H9 (cell line): ENCODE measurements at regions not wholly inside any gene's neighbourhood (a gene's known extent, or its start where the extent isn't known, plus 50 kb on each side); places are given as distances from the start of the nearest gene placed in this dataset.

ENCODE experiments used
- DNase-seq: peaks from one replicate; pipeline ENCODE4 v3.0.0-alpha.2; 2017
- H2AFZ ChIP-seq: one replicate; pipeline ENCODE4 v1.6.1; 2013; ENCODE audit warnings: mild to moderate bottlenecking, low read length, control low read depth, moderate library complexity
- H2AK5ac ChIP-seq: 2 replicates; pipeline ENCODE4 v1.6.1; 2013; ENCODE audit warnings: low read length, control low read depth, mixed read lengths; ENCODE audit not compliant: insufficient read length
- H2BK120ac ChIP-seq: one replicate; pipeline ENCODE4 v1.6.1; 2013; ENCODE audit warnings: low read depth, mild to moderate bottlenecking, low read length, control low read depth, inconsistent platforms; ENCODE audit not compliant: poor library complexity, severe bottlenecking
- H2BK12ac ChIP-seq: 2 replicates; pipeline ENCODE4 v1.6.1; 2013; ENCODE audit warnings: low read length, control low read depth, mixed read lengths, low read depth; ENCODE audit not compliant: insufficient read length
- H2BK15ac ChIP-seq: 2 replicates; pipeline ENCODE4 v1.6.1; 2013; ENCODE audit warnings: low read depth, low read length, control low read depth
- H2BK20ac ChIP-seq: one replicate; pipeline ENCODE4 v1.6.1; 2013; ENCODE audit warnings: low read depth, mild to moderate bottlenecking, low read length, control low read depth, inconsistent platforms; ENCODE audit not compliant: poor library complexity, severe bottlenecking
- H2BK5ac ChIP-seq: 2 replicates; pipeline ENCODE4 v1.6.1; 2013; ENCODE audit warnings: low read length, control low read depth, mixed read lengths; ENCODE audit not compliant: insufficient read length
- H3K14ac ChIP-seq: 2 replicates; pipeline ENCODE4 v1.6.1; 2013; ENCODE audit warnings: low read length, control low read depth; ENCODE audit not compliant: insufficient read depth
- H3K18ac ChIP-seq: 2 replicates; pipeline ENCODE4 v1.6.1; 2013; ENCODE audit warnings: low read depth, mild to moderate bottlenecking, mixed read lengths, low read length, control low read depth; ENCODE audit not compliant: insufficient read length
- H3K23ac ChIP-seq: 2 replicates; pipeline ENCODE4 v1.6.1; 2013; ENCODE audit warnings: low read length, control low read depth, mixed read lengths, low read depth; ENCODE audit not compliant: insufficient read length
- H3K23me2 ChIP-seq: 2 replicates; pipeline ENCODE4 v1.6.1; 2013; ENCODE audit warnings: low read depth, mild to moderate bottlenecking, mixed read lengths, low read length, control low read depth; ENCODE audit not compliant: insufficient read length, poor library complexity, severe bottlenecking
- H3K27ac ChIP-seq: 2 replicates; pipeline ENCODE4 v1.5.1; 2013; ENCODE audit warnings: low read length, control low read depth, mixed read lengths, low read depth; ENCODE audit not compliant: insufficient read length
- H3K27me3 ChIP-seq: 2 replicates; pipeline ENCODE4 v1.6.1; 2013; ENCODE audit warnings: low read length, control low read depth, inconsistent platforms; ENCODE audit not compliant: insufficient read depth
- H3K4ac ChIP-seq: 2 replicates; pipeline ENCODE4 v1.6.1; 2013; ENCODE audit warnings: low read depth, mild to moderate bottlenecking, control low read depth, inconsistent platforms, low read length, moderate library complexity
- H3K4me1 ChIP-seq: 2 replicates; pipeline ENCODE4 v1.6.1; 2013; ENCODE audit warnings: low read length, control low read depth, inconsistent platforms; ENCODE audit not compliant: insufficient read depth
- H3K4me2 ChIP-seq: 2 replicates; pipeline ENCODE4 v1.6.1; 2013; ENCODE audit warnings: low read length, control low read depth, mixed read lengths; ENCODE audit not compliant: insufficient read length, insufficient read depth
- H3K56ac ChIP-seq: 2 replicates; pipeline ENCODE4 v1.6.1; 2013; ENCODE audit warnings: low read depth, mild to moderate bottlenecking, mixed read lengths, low read length, control low read depth; ENCODE audit not compliant: insufficient read length
- H3K79me1 ChIP-seq: 2 replicates; pipeline ENCODE4 v1.6.1; 2013; ENCODE audit warnings: low read depth, mild to moderate bottlenecking, moderate library complexity, low read length, control low read depth, inconsistent platforms; ENCODE audit not compliant: insufficient read depth, poor library complexity, severe bottlenecking
- H3K79me2 ChIP-seq: 2 replicates; pipeline ENCODE4 v1.6.1; 2013; ENCODE audit warnings: low read length, control low read depth, inconsistent platforms; ENCODE audit not compliant: insufficient read depth
- H3K9ac ChIP-seq: 2 replicates; pipeline ENCODE4 v1.6.1; 2013; ENCODE audit warnings: low read length, control low read depth, mixed read lengths; ENCODE audit not compliant: insufficient read length; ENCODE audit errors: extremely low read depth
- H3K9me3 ChIP-seq: one replicate; pipeline ENCODE4 v1.6.1; 2013; ENCODE audit warnings: low read depth, low read length, inconsistent platforms; ENCODE audit not compliant: control insufficient read depth
- H3T11ph ChIP-seq: one replicate; pipeline ENCODE4 v1.6.1; 2013; ENCODE audit warnings: mild to moderate bottlenecking, low read length, control low read depth, inconsistent platforms
- H4K20me1 ChIP-seq: one replicate; pipeline ENCODE4 v1.6.1; 2013; ENCODE audit not compliant: control insufficient read depth, insufficient read length, insufficient read depth
- H4K5ac ChIP-seq: 2 replicates; pipeline ENCODE4 v1.6.1; 2013; ENCODE audit warnings: low read depth, mild to moderate bottlenecking, mixed read lengths, low read length, control low read depth; ENCODE audit not compliant: insufficient read length
- H4K8ac ChIP-seq: replicated peaks from 2 replicates; pipeline ENCODE4 v1.6.1; 2013; ENCODE audit warnings: low read length, control low read depth, mixed read lengths, low read depth; ENCODE audit not compliant: insufficient read length
- H4K91ac ChIP-seq: 2 replicates; pipeline ENCODE4 v1.6.1; 2013; ENCODE audit warnings: low read depth, mild to moderate bottlenecking, moderate library complexity, mixed read lengths, low read length, control low read depth; ENCODE audit not compliant: insufficient read length
- H3K27ac Mint-ChIP-seq, 3 experiments: 2 replicates in 2 of 3; 3 replicates in 1 of 3; pipeline ENCODE4 v1.8.0; 2020 to 2021; ENCODE audit warnings: mixed read lengths in 3 of 3, mild to moderate bottlenecking in 1 of 3, moderate library complexity in 1 of 3
- H3K27me3 Mint-ChIP-seq: 2 replicates; pipeline ENCODE4 v1.8.0; 2021; ENCODE audit warnings: low read depth, mild to moderate bottlenecking, moderate library complexity, mixed read lengths
- H3K36me3 Mint-ChIP-seq, 3 experiments: 2 replicates in 2 of 3; 3 replicates in 1 of 3; pipeline ENCODE4 v1.8.0; 2020 to 2021; ENCODE audit warnings: low read depth in 3 of 3, mixed read lengths in 3 of 3; ENCODE audit not compliant: insufficient read depth in 1 of 3
- H3K4me1 Mint-ChIP-seq, 2 experiments: 2 replicates each; pipeline ENCODE4 v1.8.0; 2020; ENCODE audit warnings: mixed read lengths in 2 of 2
- H3K4me3 Mint-ChIP-seq, 2 experiments: 2 replicates in 1 of 2; 3 replicates in 1 of 2; pipeline ENCODE4 v1.8.0; 2020 to 2021; ENCODE audit warnings: mild to moderate bottlenecking in 2 of 2, mixed read lengths in 2 of 2, moderate library complexity in 1 of 2
- H3K9me3 Mint-ChIP-seq, 2 experiments: 2 replicates in 1 of 2; 3 replicates in 1 of 2; pipeline ENCODE4 v1.8.0; 2020; ENCODE audit warnings: mild to moderate bottlenecking in 2 of 2, mixed read lengths in 2 of 2, moderate library complexity in 1 of 2
- CTCF ChIP-seq: fragments of 200-600 bp; sonication (generic); conservative IDR thresholded peaks from 3 replicates; pipeline ENCODE4 v1.8.0; 2021; ENCODE audit warnings: antibody characterized with exemption, mild to moderate bottlenecking
- WGBS: extraction: QIAGEN DNeasy Blood & Tissue Kit; methylation state at CpG from one replicate; pipeline ENCODE4 v1.1.7; 2013; ENCODE audit warnings: missing lambda C conversion rate, low lambda C conversion rate, mixed read lengths; ENCODE audit not compliant: insufficient read length; ENCODE audit errors: extremely low coverage; 5-methylcytosine and 5-hydroxymethylcytosine counted together

- Histone ChIP-seq H3K23ac (no peak overlapping the region), H3K14ac (no peak overlapping the region), H3K4me2 (no peak overlapping the region), H3K27me3 (no peaks in the 10 kb centered on the region), H3K79me2 (no peaks in the 10 kb centered on the region), H3K79me1 (no peaks in the 10 kb centered on the region), H4K91ac (no peak overlapping the region), H2BK5ac (no peak overlapping the region), H4K8ac (no peak overlapping the region), H2BK12ac (no peak overlapping the region), H3K9ac (no peak overlapping the region), H3K9me3 (no peaks in the 10 kb centered on the region), H3K27ac (no peak overlapping the region), H2BK120ac (no peak overlapping the region), H2AFZ (no peak overlapping the region), H3T11ph (no peak overlapping the region), H3K4ac (no peak overlapping the region), H4K5ac (no peak overlapping the region), H2BK20ac (no peak overlapping the region), H2BK15ac (no peak overlapping the region), H4K20me1 (no peaks in the 10 kb centered on the region), H2AK5ac (no peak overlapping the region), H3K56ac (no peak overlapping the region), H3K4me1 (no peaks in the 10 kb centered on the region), H3K18ac (no peak overlapping the region), H3K23me2 (no peaks in the 10 kb centered on the region)
- Mint-ChIP-seq H3K27ac (peak overlapping the region in 2 of 3 experiments; percentile 13 to 26; a peak in 3 of 7 replicates), H3K9me3 (peaks cover 2 to 8% of the 10 kb centered on the region in 2 experiments; a peak in 3 of 5 replicates), H3K27me3 (peaks cover 2% of the 10 kb centered on the region), H3K4me3 (no peak overlapping the region), H3K4me1 (peaks cover 19 to 21% of the 10 kb centered on the region in 2 experiments), H3K36me3 (0 out of 7 replicates have a peak, but pooled peaks cover 0 to 2% (median 0%) of the 10 kb centered on the region in 3 experiments)
- WGBS = no CpG with 5 or more reads among the region's 12 CpGs
- no peak for TF ChIP-seq CTCF
- no peak for DNase-seq
Measured at GRCh38 chr7:153022475-153023193, 263.1 kb downstream of the ACTR3B start.
